Esophagus squamous epithelium (tissue), 5 donors: ENCODE measurements at regions not wholly inside any gene's neighbourhood (a gene's known extent, or its start where the extent isn't known, plus 50 kb on each side); places are given as distances from the start of the nearest gene placed in this dataset.
"Not testable (repeated sequence)": the region's sequence is repeated elsewhere in the genome, so short reads cannot be mapped to it uniquely, and the experiment has no call there.

Experiments
- DNase-seq: peaks from one replicate; lab custom pipeline; 2025; lab: John Stamatoyannopoulos, UW
- H3K27ac ChIP-seq, 4 donors: fragments of 200-600 bp; sonication (generic); one replicate each; pipeline ENCODE4 v1.5.1; 2016 to 2019; ENCODE audit warnings: mild to moderate bottlenecking in 1 of 4
- H3K27me3 ChIP-seq, 4 donors: fragments of 200-600 bp; sonication (generic); 1 replicate in 3 of 4; 2 replicates in 1 of 4; pipeline versions ENCODE4 v1.5.1 to v1.6.0; 2017 to 2021; ENCODE audit warnings: antibody characterized with exemption in 1 of 4
- H3K36me3 ChIP-seq, 3 donors: fragments of 200-600 bp; sonication (generic); one replicate each; pipeline ENCODE4 v1.5.1; 2016 to 2019
- H3K4me1 ChIP-seq, 3 donors: fragments of 200-600 bp; sonication (generic); one replicate each; pipeline ENCODE4 v1.5.1; 2017 to 2019
- H3K4me3 ChIP-seq, 4 donors: fragments of 200-600 bp; sonication (generic); 1 replicate in 3 of 4; 2 replicates in 1 of 4; pipeline ENCODE4 v1.5.1; 2016 to 2019; ENCODE audit warnings: mild to moderate bottlenecking in 2 of 4, moderate library complexity in 1 of 4
- H3K9me3 ChIP-seq, 3 donors: fragments of 200-600 bp; sonication (generic); one replicate each; pipeline ENCODE4 v1.5.1; 2016 to 2019
- WGBS, 2 donors: methylation state at CpG; one replicate each; pipeline ENCODE4 v1.1.5; 2018; 5-methylcytosine and 5-hydroxymethylcytosine counted together
- intact Hi-C: fragments of 100-400 bp; cut with DNase I; formaldehyde crosslinking; loops from one replicate; pipeline ENCODE4 v1.15.0; 2022
- donor health status: DM: yes; HTN: yes; CAD: no.

- H3K27me3 ChIP-seq, intact Hi-C loops, H3K9me3 ChIP-seq, H3K4me1 ChIP-seq, H3K4me3 ChIP-seq, H3K27ac ChIP-seq, DNase-seq: not testable (repeated sequence)
- WGBS, 2 donors, result 89 to 90% methylated on average over 3 to 4 of the region's 6 CpGs
- peaks cover 0 to 17% (median 0%) of the 10 kb centered on the region in 3 donors for H3K36me3 ChIP-seq
These were observed 51.1 kb downstream of the NBPF8 start for GRCh38 chr1:120465900-120466299.

DNA sequence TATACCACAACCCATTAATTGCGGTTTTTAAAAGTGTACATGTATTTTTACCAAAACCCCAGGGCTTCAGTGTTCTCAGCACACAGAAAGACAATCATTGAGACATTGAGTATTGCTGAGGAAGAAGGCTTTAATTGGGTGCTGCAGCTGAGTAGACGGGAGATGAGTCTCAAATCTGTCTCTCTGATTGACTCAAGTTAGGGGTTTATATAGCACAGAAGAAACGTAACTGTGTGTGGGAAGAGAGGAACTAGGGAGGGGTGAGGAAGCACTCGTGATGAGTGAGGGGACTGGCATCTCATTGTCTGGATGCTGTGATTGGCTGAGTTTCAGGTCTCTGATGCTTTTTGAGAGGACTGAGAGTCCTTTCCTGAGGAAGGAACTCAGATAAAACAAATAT, 62.8 kb downstream of the NBPF8 start:
- H3K27ac ChIP-seq, H3K4me3 ChIP-seq, H3K9me3 ChIP-seq, H3K27me3 ChIP-seq, H3K4me1 ChIP-seq, DNase-seq, intact Hi-C loops: not testable (repeated sequence)
- peaks cover 0 to 25% (median 0%) of the 10 kb centered on the region in 3 donors for H3K36me3 ChIP-seq
- 64 to 78% methylated on average over 4 of the region's 4 CpGs for WGBS, 2 donors

DNA sequence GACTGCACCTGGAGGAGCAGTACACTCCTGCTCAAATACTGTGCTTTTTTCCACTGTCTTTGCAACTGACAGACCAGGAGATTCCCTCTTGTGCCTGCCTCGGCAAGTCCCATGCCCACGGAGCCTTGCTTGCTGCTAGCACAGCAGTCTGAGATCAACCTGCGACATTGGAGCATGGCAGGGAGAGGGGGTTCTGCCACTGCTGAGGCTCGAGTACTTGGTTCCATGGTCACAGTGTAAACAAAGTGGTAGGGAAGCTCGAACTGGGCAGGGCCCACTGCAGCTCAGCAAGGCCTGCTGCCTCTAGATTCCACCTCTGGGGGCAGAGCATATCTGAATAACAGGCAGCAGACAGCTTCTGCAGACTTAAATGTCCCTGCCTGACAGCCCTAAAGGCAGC, 63.6 kb downstream of the NBPF8 start:
- intact Hi-C loops, H3K4me3 ChIP-seq, DNase-seq, H3K9me3 ChIP-seq, H3K4me1 ChIP-seq, H3K27me3 ChIP-seq, H3K27ac ChIP-seq: not testable (repeated sequence)
- peaks cover 0 to 25% (median 0%) of the 10 kb centered on the region in 3 donors for H3K36me3 ChIP-seq
- WGBS, 2 donors, result no CpG with 5 or more reads among the region's 5 CpGs

GRCh38 chr1:120487542-120487941, 72.7 kb downstream of the NBPF8 start:
- H3K27ac ChIP-seq, intact Hi-C loops, H3K4me1 ChIP-seq, H3K4me3 ChIP-seq, H3K27me3 ChIP-seq, DNase-seq, H3K9me3 ChIP-seq: not testable (repeated sequence)
- WGBS, 2 donors, result no CpG with 5 or more reads among the region's 2 CpGs
- peaks cover 0 to 35% (median 0%) of the 10 kb centered on the region in 3 donors for H3K36me3 ChIP-seq

DNA sequence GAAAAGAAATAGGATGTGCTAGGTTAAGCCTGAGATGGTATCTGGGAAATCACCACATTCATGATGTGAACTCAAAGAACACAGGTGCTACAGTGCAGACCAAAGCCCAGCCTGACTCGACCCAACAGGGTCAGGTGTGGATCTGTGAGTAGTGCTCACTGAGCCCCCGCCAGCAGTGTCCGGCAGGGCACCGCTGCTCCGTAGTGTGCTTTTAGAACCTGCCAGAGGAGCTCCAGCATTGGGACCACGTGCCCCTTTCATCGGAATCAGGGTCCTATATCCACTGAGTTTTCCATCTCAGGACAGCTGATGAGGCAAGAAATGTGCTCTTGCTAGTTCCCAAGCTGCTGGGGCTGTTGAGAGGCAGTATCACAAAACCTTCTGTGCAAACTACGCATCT, 74.4 kb downstream of the NBPF8 start:
- 96 to 100% methylated on average over 3 to 8 of the region's 8 CpGs for WGBS, 2 donors
- DNase-seq, H3K27me3 ChIP-seq, H3K4me1 ChIP-seq, intact Hi-C loops, H3K9me3 ChIP-seq, H3K4me3 ChIP-seq, H3K27ac ChIP-seq: not testable (repeated sequence)
- H3K36me3 ChIP-seq, result peaks cover 0 to 43% (median 0%) of the 10 kb centered on the region in 3 donors

DNA sequence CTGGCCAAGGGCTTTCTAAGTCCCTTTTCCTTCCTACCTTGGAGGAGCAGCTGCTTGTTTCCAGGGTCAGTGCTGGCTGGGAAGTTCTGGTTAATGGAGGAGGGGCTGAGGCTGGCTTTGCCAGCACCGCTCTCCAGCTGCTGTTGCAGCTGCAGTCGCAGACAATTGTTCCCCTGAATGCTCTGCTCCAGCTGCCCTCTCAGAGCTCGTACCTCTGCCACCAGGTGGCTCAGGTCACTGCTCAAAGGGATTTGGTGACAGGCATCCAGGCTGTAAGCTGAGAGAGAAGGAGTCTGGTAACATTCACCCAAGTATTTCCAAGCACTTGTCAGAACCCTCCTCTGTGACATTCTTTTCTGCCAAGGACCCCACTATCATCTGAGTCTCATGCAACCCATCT, 82.3 kb downstream of the NBPF8 start:
- H3K4me3 ChIP-seq, DNase-seq, H3K4me1 ChIP-seq, H3K27ac ChIP-seq, intact Hi-C loops, H3K27me3 ChIP-seq, H3K9me3 ChIP-seq: not testable (repeated sequence)
- H3K36me3 ChIP-seq, result peaks cover 0 to 26% (median 0%) of the 10 kb centered on the region in 3 donors
- no CpG with 5 or more reads among the region's 3 CpGs for WGBS, 2 donors

- H3K36me3 ChIP-seq, result peaks cover 0 to 16% (median 0%) of the 10 kb centered on the region in 3 donors
- H3K9me3 ChIP-seq, DNase-seq, H3K4me3 ChIP-seq, intact Hi-C loops, H3K27me3 ChIP-seq, H3K27ac ChIP-seq, H3K4me1 ChIP-seq: not testable (repeated sequence)
- WGBS, 2 donors, result 92% methylated on average over 2 of the region's 3 CpGs; no CpG with 5 or more reads in 1 of the 2 donors
These were observed 88.4 kb downstream of the NBPF8 start for GRCh38 chr1:120503284-120503683.

DNA sequence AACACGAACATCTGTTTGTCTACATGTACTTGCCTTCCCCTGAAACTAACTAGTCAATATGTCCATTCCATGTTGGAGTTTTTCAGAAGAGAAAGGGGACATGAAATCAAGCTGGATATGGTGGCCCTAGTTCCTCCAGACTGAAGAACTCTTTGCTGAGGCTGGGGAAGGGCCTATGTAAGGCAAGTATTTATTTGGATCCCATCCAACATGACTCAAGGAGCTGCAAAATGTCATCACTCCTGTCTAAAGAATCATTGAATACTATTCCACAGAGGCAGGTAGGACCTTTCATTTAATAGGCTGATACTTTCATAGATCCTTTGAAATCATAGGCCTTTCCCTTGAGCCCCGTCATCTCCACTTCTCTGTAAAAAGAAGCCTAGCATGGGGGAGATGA, 91.5 kb downstream of the NBPF8 start:
- H3K4me1 ChIP-seq, DNase-seq, H3K9me3 ChIP-seq, intact Hi-C loops, H3K27me3 ChIP-seq, H3K4me3 ChIP-seq, H3K27ac ChIP-seq: not testable (repeated sequence)
- H3K36me3 ChIP-seq, result peaks cover 0 to 12% (median 0%) of the 10 kb centered on the region in 3 donors
- no CpG with 5 or more reads among the region's 2 CpGs for WGBS, 2 donors

GRCh38 chr1:120508351-120508750, 93.5 kb downstream of the NBPF8 start:
- H3K4me1 ChIP-seq, H3K27ac ChIP-seq, H3K4me3 ChIP-seq, intact Hi-C loops, H3K9me3 ChIP-seq, H3K27me3 ChIP-seq, DNase-seq: not testable (repeated sequence)
- peaks cover 0 to 22% (median 4%) of the 10 kb centered on the region in 3 donors for H3K36me3 ChIP-seq
- no CpG with 5 or more reads among the region's 3 CpGs for WGBS, 2 donors

- H3K9me3 ChIP-seq, H3K27me3 ChIP-seq, H3K4me1 ChIP-seq, DNase-seq, intact Hi-C loops, H3K4me3 ChIP-seq, H3K27ac ChIP-seq: not testable (repeated sequence)
- peaks cover 0 to 18% (median 4%) of the 10 kb centered on the region in 3 donors for H3K36me3 ChIP-seq
- no CpG with 5 or more reads among the region's 5 CpGs for WGBS, 2 donors
These were observed 94.4 kb downstream of the NBPF8 start for GRCh38 chr1:120509258-120509657.

- DNase-seq, H3K4me3 ChIP-seq, H3K27ac ChIP-seq, H3K27me3 ChIP-seq, H3K4me1 ChIP-seq, H3K9me3 ChIP-seq, intact Hi-C loops: not testable (repeated sequence)
- no CpG with 5 or more reads among the region's 1 CpG for WGBS, 2 donors
- H3K36me3 ChIP-seq, result peaks cover 0 to 21% (median 4%) of the 10 kb centered on the region in 3 donors
These were observed 98.3 kb downstream of the NBPF8 start for GRCh38 chr1:120513099-120513498.

GRCh38 chr1:120513531-120513930, 98.7 kb downstream of the NBPF8 start:
- H3K9me3 ChIP-seq, intact Hi-C loops, H3K4me3 ChIP-seq, H3K27ac ChIP-seq, DNase-seq, H3K27me3 ChIP-seq, H3K4me1 ChIP-seq: not testable (repeated sequence)
- H3K36me3 ChIP-seq, result peaks cover 0 to 21% (median 4%) of the 10 kb centered on the region in 3 donors
- no CpG with 5 or more reads among the region's 4 CpGs for WGBS, 2 donors

DNA sequence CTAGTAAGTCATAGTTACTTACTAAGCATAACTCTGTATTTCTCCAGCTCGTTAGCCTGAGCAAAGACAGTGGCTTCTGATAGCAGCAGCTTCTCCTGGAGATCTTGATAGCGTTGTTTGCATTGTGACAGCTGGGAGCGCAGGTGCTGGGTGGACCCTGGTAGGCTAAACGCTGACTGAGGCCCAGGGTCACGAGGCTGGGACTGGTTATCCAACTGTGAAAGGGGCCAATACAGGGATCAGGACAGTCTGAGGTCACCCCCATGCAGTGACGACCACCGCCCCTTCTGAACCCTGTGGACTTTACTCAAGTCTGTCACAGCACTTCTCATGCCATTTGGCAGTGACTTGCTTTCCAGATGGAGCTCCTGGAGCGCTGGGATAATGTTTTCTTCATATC, 104.4 kb downstream of the NBPF8 start:
- H3K27ac ChIP-seq, H3K36me3 ChIP-seq, DNase-seq, H3K9me3 ChIP-seq, intact Hi-C loops, H3K27me3 ChIP-seq, H3K4me1 ChIP-seq, H3K4me3 ChIP-seq: not testable (repeated sequence)
- 100% methylated on average over 1 of the region's 8 CpGs; no CpG with 5 or more reads in 1 of the 2 donors for WGBS, 2 donors

DNA sequence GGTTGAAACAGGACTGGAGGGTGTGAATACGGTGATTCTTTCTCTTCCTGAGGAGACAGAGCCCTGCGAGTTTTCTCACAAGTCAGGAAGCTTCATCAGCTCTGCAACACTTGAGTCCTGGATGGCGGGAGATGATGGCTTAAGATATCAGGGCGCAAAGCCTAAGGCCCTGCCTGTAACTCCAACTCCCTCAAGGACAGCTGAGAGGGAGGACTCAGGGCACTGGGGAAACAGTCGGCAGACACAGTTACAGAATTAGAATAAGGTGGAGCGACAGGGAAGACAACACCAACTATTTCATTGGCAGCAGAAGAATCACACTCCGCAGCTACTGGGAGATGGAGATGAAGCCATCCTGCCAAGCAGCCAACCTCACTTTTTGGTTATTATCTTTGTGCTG, 109.6 kb downstream of the NBPF8 start:
- H3K4me3 ChIP-seq, H3K27ac ChIP-seq, H3K27me3 ChIP-seq, H3K36me3 ChIP-seq, H3K9me3 ChIP-seq, intact Hi-C loops, DNase-seq, H3K4me1 ChIP-seq: not testable (repeated sequence)
- 83% methylated on average over 1 of the region's 7 CpGs; no CpG with 5 or more reads in 1 of the 2 donors for WGBS, 2 donors
